ENCODE measurements at regions not wholly inside any gene's neighbourhood (a gene's known extent, or its start where the extent isn't known, plus 50 kb on each side); places are given as distances from the start of the nearest gene placed in this dataset.

DNA sequence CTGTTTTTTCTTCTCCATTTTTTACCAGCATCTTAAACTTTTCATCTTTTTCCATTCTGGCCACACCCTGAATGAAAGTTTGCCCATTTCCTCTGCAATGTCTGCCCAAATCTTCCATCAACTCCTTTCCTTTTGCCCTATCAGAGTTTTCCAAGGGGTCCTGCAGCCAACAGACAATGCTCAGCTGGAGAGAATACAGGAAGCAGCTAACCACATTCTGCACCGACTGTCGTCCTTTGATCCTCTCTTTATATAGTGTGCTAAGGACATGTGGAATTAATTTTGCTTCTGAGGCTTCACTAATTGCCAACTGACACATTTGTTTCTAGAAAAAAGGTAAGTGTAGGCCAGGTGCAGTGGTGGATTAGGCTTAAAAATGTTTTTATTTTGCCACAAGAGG is 50.5 kb upstream of the DLX2 start:
- in situ Hi-C loops (cut with HindIII; ENCODE audit: low sequenced_read_pairs): no loop called here
- DNase-seq (ENCODE audit: low read depth, low spot score): no peak
- no peak overlapping the region for H3K4me3 ChIP-seq (ENCODE audit: low read depth, low read length)
- TF ChIP-seq, protein P1, sequence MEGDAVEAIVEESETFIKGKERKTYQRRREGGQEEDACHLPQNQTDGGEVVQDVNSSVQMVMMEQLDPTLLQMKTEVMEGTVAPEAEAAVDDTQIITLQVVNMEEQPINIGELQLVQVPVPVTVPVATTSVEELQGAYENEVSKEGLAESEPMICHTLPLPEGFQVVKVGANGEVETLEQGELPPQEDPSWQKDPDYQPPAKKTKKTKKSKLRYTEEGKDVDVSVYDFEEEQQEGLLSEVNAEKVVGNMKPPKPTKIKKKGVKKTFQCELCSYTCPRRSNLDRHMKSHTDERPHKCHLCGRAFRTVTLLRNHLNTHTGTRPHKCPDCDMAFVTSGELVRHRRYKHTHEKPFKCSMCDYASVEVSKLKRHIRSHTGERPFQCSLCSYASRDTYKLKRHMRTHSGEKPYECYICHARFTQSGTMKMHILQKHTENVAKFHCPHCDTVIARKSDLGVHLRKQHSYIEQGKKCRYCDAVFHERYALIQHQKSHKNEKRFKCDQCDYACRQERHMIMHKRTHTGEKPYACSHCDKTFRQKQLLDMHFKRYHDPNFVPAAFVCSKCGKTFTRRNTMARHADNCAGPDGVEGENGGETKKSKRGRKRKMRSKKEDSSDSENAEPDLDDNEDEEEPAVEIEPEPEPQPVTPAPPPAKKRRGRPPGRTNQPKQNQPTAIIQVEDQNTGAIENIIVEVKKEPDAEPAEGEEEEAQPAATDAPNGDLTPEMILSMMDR (IDR thresholded peaks at IDR 0.05; ENCODE audit: low read depth, low read length): no peak

DNA sequence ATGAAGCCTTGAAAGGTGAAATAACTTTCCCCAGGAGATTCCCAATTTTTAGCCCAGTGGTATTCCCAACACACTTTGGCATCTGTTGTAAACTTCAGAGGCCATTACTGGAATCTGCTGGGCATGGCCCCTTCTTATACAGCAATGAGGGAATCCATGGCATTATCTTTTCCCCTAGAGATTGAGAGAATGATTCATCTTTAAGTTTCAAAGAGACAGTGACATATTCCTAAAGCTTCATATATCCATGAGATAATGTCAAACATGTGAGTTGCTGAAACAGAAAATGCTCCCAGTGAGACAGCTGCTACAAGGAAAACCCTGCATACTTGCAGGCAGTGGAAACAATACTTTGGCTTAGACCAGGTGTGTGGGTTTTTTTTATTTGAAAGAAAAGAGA is 51.1 kb upstream of the DLX2 start:
- H3K4me3 ChIP-seq (ENCODE audit: low read depth, low read length): no peak overlapping the region
- in situ Hi-C loops (cut with HindIII; ENCODE audit: low sequenced_read_pairs): no loop called here
- TF ChIP-seq, protein P1 (IDR thresholded peaks at IDR 0.05; ENCODE audit: low read depth, low read length): no peak

DNA sequence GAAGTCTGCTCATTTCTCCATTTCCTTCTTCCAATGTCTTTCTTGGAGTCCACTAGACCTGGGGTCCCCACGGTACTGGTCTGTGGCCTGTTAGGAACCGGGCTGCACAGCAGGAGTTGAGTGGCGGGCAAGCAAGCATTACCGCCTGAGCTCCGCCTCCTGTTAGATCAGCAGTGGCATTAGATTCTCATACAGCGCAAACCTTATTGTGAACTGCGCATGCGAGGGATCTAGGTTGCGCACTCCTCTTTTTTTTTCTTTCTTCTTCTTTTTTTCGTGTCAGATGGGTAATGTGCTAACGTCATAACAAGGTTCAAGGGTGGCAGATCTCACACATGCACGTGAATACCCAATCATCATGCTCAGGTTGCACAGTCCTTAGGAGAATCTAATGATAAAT is 53.1 kb upstream of the DLX2 start:
- TF ChIP-seq, protein P1 (IDR thresholded peaks at IDR 0.05; ENCODE audit: low read depth, low read length): no peak
- no peak for DNase-seq (ENCODE audit: low read depth, low spot score)
- H3K4me3 ChIP-seq (ENCODE audit: low read depth, low read length): no peak overlapping the region
- in situ Hi-C loops (cut with HindIII; ENCODE audit: low sequenced_read_pairs): no loop called here

More for the DNA sequence above, 51.1 kb upstream of the DLX2 start:
- no peak for DNase-seq (ENCODE audit: low read depth, low spot score)

DNA sequence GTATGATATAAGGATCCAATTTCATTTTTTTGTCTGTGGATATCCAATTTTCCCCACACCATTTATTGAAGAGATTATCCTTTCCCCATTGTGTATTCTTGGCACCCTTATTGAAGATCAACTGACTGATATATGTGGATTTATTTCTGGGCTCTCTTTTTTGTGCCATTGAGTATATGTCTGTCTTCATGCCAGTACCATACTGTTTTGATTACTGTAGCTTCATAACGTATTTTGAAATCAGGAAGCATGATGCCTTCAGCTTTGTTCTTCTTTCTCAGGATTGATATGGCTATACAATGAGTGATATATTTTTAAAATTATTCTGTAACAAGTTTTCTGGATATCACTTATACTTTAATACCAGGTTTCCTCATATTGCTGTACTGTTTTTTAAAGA is 58.1 kb upstream of the DLX2 start:
- H3K4me3 ChIP-seq (ENCODE audit: low read depth, low read length): no peak overlapping the region
- TF ChIP-seq, protein P1 (IDR thresholded peaks at IDR 0.05; ENCODE audit: low read depth, low read length): no peak
- in situ Hi-C loops (cut with HindIII; ENCODE audit: low sequenced_read_pairs): no loop called here
- no peak for DNase-seq (ENCODE audit: low read depth, low spot score)

DNA sequence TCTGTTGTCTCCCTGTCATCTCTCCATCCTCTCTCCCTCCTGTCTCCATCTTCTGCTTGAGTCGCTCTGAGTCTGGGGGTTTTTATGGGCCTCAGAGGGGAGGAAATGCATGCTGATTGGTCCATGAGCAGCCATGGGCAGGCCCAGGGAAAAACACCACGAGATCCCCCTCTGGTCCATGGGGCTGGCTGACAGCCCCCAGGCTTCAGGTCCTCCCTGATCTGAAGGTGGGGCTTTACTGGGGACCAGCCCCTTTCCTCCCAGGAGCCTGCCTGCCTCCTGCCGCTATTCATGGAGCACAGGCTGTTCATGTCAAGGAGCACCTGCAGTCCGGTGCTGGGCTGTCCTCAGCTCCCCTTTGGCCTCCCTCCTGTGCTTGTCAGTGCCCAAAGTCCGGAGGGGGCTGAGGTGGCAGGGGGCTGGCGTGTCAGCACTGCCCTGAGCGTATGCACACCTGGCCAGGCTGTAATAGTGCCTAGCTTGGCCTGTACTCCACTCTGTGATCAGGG is 59.6 kb upstream of the DLX2 start:
- DNase-seq (ENCODE audit: low read depth, low spot score): no peak
- in situ Hi-C loops (cut with HindIII; ENCODE audit: low sequenced_read_pairs): no loop called here
- TF ChIP-seq, protein P1 (IDR thresholded peaks at IDR 0.05; ENCODE audit: low read depth, low read length): no peak
- H3K4me3 ChIP-seq (ENCODE audit: low read depth, low read length): no peak overlapping the region

DNA sequence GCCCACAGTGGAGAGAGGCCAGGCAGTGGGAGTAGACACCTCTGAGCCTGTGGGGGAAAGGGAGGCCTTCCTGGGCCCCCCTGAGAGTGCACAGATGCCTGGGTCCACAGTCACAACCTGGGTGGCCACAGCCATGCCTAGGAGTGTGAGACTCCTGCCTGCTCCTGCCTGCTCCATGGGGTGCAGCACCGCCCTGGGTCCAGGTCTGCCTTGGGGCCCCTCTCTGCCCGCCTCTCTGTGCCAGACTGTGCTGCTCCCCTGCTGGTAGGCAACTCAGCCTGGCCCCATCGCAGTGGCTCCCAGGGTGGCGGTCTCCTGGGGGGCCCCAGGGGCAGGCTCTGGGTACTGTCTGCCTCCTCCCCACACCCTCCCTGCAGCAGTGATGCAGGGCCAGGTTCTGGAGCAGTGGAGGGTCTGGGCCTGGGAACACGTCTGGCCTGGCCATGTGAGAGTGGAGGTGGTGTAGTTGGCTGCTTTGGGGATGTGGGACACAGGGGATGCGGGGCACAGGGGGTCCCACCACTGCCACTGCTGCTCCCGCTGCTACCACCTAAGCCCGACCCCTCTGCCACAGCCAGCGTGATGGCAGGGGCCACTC is 60.1 kb upstream of the DLX2 start:
- in situ Hi-C loops (cut with HindIII; ENCODE audit: low sequenced_read_pairs): no loop called here
- TF ChIP-seq, protein P1 (IDR thresholded peaks at IDR 0.05; ENCODE audit: low read depth, low read length): no peak
- DNase-seq (ENCODE audit: low read depth, low spot score): no peak
- no peak overlapping the region for H3K4me3 ChIP-seq (ENCODE audit: low read depth, low read length)
